GM19328 (cell line): ENCODE measurements at regions not wholly inside any gene's neighbourhood (a gene's known extent, or its start where the extent isn't known, plus 50 kb on each side); places are given as distances from the start of the nearest gene placed in this dataset.
"Not testable (repeated sequence)": the region's sequence is repeated elsewhere in the genome, so short reads cannot be mapped to it uniquely, and the experiment has no call there.

ENCODE experiments used
- ATAC-seq: cut with Tn5 transposase; IDR thresholded peaks from one replicate; pipeline ENCODE4 v1.9.1; 2021; ENCODE audit warnings: mild to moderate bottlenecking, moderate library complexity; ENCODE audit not compliant: unreplicated experiment

DNA sequence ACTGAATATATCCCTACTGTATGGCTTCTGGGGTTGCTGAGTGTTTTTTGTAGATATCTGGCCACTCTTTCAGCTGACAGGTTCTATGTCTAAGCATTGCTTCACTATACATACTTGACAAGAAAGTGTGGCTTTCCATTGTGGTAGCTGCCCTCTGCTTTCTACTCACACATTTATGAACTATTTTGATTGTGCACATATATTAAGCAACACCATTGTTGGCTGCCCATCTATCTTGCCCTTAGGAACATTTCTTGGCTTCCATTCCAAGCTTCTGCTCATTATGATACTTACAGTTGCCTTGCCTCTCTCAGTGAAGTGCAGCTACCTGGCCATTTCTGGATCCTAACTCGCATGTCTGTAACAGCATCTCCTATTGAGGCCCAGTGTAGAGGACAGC is 153.6 kb upstream of the MOCS2 start:
- ATAC-seq = no peak

DNA sequence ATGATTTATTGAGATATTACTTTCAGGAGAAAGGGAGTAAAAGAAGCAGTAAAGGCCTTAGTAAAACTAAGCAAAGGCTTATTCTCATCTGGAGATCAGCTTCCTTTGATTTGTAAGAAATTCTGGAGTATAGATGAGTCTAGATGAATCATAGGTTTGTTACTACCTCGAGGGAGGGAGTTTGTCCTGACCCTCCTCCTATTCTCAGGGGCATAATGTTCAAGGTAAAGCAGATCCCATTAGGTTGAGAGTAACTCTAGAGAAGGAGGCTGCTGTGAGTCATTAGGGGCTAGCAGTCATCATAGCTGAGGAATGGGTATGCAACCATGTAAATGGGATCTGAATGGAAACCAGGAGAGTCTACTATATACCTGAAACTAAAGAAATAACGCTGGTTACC is 155.5 kb upstream of the MOCS2 start:
- ATAC-seq = no peak

DNA sequence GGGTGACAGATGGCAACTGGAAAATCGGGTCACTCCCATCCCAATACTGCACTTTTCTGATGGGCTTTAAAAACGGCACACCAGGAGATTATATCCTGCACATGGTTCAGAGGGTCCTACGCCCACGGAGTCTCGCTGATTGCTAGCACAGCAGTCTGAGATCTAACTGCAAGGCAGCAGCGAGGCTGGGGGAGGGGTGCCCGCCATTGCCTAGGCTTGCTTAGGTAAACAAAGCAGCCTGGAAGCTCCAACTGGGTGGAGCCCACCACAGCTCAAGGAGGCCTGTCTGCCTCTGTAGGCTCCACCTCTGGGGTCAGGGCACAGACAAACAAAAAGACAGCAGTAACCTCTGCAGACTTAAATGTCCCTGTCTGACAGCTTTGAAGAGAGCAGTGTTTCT is 158.7 kb upstream of the MOCS2 start:
- not testable (repeated sequence) for ATAC-seq

DNA sequence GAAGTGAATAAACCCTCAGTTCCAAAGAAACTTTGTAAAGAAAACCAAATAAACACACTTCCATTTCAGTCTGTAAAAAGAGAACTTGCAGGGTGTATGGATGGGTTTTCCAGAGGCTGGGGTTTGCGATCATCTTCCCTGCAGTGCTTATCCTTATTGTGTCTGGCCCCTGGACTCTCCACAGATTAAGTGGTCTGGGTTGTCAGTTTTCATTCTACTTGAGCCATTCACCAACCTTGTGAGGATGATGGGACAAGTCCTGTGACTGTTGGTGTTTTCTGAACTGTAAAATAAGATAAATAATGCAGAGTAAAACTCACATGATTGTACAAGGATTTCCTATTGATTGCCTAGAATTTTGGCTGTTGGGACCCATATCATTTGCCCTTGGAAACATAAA is 166.1 kb upstream of the MOCS2 start:
- ATAC-seq = no peak

DNA sequence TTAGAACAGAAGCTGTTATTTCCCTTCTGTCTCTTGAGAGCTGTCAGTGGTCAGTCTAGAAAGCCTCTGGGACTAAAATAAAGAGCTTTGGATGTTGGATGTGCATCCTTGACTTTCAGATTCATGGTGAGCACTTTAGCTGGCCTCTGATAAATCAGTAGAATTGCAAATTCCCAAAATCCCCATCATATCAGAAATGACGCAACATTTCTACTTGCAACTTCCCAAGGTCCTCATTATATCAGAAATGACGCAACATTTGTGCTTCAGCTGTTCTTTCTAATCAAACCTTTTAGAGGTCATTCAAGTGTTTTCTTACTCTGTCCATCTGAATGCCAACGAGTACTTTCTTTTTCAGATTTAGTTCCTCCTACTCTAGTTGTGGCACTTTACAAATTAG is 167.3 kb upstream of the MOCS2 start:
- no peak for ATAC-seq

GRCh38 chr5:53277491-53277890 is 167.9 kb upstream of the MOCS2 start:
- ATAC-seq = no peak

DNA sequence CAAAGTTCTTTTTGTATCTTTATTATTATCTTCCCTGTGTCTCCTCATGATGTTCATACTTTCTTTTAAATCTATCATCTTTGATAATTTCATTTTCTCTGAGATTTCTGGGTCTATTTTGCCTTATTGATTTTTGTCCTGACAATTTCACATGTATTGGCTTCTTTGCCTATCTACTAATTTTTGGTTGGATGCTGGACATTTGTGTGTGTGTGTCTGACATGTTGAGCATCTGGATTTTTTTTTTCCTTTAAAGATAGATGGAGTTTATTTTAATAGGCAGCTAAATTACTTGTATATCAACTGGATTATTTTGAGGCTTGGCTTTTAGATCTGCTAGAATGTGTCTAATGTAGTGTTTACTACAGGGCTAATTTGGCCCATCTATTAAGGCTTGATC is 178.0 kb upstream of the MOCS2 start:
- no peak for ATAC-seq

DNA sequence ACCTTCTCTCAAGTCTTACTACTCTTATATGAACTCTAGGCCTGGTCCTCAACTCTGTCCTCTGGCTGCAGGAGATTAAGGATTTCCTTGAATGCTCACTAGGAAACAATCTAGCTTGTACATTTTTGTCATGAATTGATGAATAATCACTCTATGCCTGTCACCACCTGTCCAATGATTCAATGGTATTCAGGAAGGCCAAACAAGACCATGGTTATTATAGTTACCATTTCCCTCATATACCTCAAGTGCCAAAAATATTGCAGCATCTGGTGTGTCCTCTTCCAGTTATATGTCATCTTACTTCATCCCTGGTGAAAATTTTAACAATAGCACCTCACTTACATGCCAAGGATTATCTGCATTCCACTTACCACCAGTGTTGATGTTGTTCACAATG is 179.0 kb upstream of the MOCS2 start:
- ATAC-seq = no peak

DNA sequence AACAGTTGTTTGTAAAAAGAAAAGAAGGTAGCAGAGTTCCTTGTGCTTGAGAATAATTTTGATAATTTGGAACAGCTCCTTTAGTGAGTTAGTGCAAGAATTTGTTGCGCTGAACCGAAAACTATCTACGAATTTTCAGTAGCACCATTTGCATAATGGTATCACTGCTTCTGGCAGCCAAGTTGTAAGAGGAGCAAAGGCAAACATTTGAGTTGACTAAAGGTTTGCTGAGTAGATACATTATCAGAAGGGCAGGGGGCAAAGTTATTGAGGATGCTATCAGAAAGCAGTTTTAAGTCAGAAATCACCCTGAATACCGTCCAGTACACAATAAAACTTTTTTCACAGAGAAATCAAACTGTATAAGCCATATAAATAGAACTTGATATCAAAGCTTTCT is 181.5 kb upstream of the MOCS2 start:
- no peak for ATAC-seq

GRCh38 chr5:53291528-53291927 is 182.0 kb upstream of the MOCS2 start:
- ATAC-seq = no peak

DNA sequence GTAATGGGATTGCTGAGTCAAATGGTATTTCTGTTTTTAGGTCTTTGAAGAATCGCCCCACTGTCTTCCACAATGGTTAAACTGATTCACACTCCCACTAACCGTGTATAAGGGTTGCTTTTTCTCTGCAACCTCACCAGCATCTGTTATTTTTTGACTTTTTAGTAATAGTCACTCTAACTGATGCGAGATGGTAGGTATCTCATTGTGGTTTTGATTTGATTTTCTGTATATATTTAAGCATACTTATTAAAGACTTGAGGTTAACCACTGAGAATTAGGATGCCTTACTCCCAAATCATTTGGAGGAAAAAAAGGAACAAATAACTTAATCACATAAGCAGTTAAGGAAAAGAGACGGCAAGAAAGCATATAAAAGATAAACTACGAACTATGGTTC is 181.6 kb upstream of the FST start:
- no peak for ATAC-seq

- ATAC-seq = no peak
Observed at GRCh38 chr5:53302529-53302928, 177.9 kb upstream of the FST start.

DNA sequence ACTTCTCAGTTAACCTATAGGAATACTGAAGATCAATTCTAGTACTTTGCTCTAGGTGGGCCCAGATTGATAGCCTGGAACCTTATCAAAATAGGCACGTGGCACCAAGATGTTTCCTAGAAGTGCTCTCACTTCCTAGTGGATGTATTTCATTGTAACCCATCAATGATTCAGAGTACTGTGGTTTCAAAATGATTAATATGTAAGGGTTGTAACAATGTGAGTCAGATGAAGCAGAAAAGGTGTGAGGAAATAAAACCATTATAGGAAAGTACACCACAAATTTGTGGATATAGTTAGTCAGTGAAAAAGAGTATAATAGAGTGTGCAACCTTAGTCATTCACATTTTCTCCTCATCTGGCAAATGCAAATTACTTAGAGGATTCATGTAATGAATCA is 177.3 kb upstream of the FST start:
- no peak for ATAC-seq

GRCh38 chr5:53305316-53305715 is 175.1 kb upstream of the FST start:
- not testable (repeated sequence) for ATAC-seq

GRCh38 chr5:53309653-53310052 is 170.8 kb upstream of the FST start:
- no peak for ATAC-seq

DNA sequence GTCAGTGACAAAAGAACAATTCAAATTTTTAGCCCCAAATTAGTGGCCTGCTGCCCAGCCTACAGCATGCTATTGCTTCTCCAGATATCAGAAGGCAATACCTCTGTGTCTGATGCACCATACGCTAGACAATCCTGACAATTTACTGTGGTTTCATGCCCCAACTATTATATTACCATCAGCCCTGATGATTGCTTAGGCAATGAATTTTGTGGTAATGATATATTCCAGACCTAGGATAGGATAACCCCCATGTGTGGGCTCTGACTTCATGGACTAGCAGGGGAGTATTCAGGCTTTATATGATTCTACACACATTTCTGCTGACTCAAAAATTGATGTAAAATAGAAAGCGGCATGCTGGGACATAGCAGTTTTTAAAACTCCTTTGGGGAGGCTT is 168.7 kb upstream of the FST start:
- no peak for ATAC-seq

- no peak for ATAC-seq
Observed at GRCh38 chr5:53313145-53313544, 167.3 kb upstream of the FST start.

DNA sequence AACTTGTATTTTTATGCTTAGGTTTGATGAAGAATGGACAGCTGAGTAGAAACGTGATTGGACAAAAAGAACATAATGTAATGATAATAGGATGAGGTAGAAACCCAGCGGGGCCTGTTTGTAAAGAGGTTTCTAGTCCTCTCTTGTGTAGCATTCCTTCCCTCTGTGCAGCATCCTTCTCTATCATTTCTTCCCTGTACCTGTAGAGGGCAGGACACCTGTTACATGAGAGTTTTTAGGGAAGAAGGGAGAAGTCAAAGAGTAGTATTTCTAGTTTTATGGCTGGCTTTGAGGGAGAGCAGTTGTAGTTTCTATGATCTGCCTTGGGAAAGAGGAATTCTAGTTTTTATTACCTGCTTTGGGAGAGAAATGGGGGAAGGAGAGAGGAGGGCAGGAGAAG is 162.1 kb upstream of the FST start:
- no peak for ATAC-seq

DNA sequence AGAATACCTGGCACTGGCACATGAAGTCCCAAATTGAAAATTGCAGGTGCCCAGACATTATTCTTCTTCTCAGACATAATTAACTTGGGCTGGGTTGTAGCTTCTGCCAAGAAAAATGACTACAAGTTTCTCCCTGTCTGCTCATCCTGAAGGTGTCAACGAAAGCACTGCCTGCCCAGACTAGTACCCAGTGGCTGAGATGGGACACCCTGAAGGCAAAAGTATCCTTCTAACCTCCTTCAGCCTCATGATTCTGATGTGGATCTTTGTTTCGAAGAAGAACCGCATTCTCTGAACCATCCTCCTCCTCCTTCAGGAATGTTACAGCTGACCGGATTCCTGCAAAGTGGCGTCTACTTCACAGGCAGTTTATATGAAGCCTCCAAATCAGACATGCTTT is 161.1 kb upstream of the FST start:
- ATAC-seq = no peak

- ATAC-seq = no peak
Observed at GRCh38 chr5:53321073-53321472, 159.4 kb upstream of the FST start.

GRCh38 chr5:53321721-53322120 is 158.7 kb upstream of the FST start:
- no peak for ATAC-seq

- ATAC-seq = no peak
Observed at GRCh38 chr5:53322257-53322656, 158.2 kb upstream of the FST start.

GRCh38 chr5:53323511-53323910 is 156.9 kb upstream of the FST start:
- ATAC-seq = no peak
